Muscle layer of duodenum (tissue), 2 donors: ENCODE measurements at regions not wholly inside any gene's neighbourhood (a gene's known extent, or its start where the extent isn't known, plus 50 kb on each side); places are given as distances from the start of the nearest gene placed in this dataset.
"Not testable (repeated sequence)": the region's sequence is repeated elsewhere in the genome, so short reads cannot be mapped to it uniquely, and the experiment has no call there.

ENCODE experiments used
- H3K27ac ChIP-seq: one replicate; pipeline ENCODE4 v1.7.0; 2013; ENCODE audit warnings: mild to moderate bottlenecking, low read length
- H3K27me3 ChIP-seq: one replicate; pipeline ENCODE4 v1.7.0; 2013; ENCODE audit warnings: low read depth, mild to moderate bottlenecking, control low read depth, low read length
- H3K36me3 ChIP-seq, 2 donors: one replicate each; pipeline ENCODE4 v1.7.0; 2013; ENCODE audit warnings: low read length in 2 of 2, control low read depth in 1 of 2, mild to moderate bottlenecking in 1 of 2; ENCODE audit not compliant: insufficient read depth in 2 of 2, control insufficient read depth in 1 of 2
- H3K4me1 ChIP-seq, 2 donors: one replicate each; pipeline ENCODE4 v1.7.0; 2013; ENCODE audit warnings: low read length in 2 of 2, mild to moderate bottlenecking in 2 of 2, control low read depth in 1 of 2, moderate library complexity in 1 of 2; ENCODE audit not compliant: insufficient read depth in 2 of 2, control insufficient read depth in 1 of 2
- H3K4me3 ChIP-seq, 2 donors: one replicate each; pipeline ENCODE4 v1.7.0; 2013; ENCODE audit warnings: low read length in 2 of 2, low read depth in 1 of 2, mild to moderate bottlenecking in 1 of 2
- H3K9me3 ChIP-seq, 2 donors: one replicate each; pipeline ENCODE4 v1.7.0; 2013; ENCODE audit warnings: low read length in 2 of 2, control low read depth in 1 of 2, mild to moderate bottlenecking in 1 of 2; ENCODE audit not compliant: control insufficient read depth in 1 of 2
- donor health status: healthy.

DNA sequence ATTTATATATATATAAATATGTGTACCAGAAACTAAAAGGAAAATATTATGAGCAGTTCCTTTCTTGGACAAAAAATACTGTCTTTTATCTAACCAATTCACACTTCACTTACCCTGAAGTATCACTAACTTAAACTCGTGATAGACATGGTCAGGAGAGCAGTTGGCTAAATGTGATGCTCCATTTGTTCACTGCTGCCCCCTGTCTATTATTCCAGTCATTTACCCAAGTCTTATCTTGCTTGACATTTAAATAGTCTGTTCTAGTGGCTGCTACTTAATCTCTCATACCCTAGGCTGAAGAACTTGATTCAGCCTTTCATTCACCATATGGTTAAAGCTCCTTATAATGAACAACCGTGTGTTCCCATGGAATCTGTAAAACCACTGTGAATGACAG, 789.6 kb upstream of the EYS start:
- Histone ChIP-seq H3K27ac (no peak overlapping the region), H3K27me3 (no peaks in the 10 kb centered on the region), H3K36me3 (no peaks in the 10 kb centered on the region), H3K9me3 (no peaks in the 10 kb centered on the region), H3K4me1 (no peaks in the 10 kb centered on the region), H3K4me3 (no peak overlapping the region)

DNA sequence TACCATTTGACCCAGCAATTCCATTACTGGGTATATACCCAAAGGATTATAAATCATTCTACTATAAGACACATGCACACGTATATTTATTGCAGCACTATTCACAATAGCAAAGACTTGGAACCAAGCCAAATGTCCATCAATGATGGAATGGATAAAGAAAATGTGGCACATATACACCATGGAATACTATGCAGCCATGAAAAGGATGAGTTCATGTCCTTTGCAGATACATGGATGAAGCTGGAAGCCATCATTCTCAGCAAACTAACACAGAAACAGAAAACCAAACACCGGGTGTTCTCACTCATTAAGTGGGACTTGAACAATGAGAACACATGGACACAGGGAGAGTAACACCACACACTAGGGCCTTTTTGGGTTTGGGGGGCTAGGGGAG, 787.6 kb upstream of the EYS start:
- H3K27ac ChIP-seq, H3K9me3 ChIP-seq, H3K36me3 ChIP-seq, H3K4me1 ChIP-seq, H3K27me3 ChIP-seq, H3K4me3 ChIP-seq: not testable (repeated sequence)

DNA sequence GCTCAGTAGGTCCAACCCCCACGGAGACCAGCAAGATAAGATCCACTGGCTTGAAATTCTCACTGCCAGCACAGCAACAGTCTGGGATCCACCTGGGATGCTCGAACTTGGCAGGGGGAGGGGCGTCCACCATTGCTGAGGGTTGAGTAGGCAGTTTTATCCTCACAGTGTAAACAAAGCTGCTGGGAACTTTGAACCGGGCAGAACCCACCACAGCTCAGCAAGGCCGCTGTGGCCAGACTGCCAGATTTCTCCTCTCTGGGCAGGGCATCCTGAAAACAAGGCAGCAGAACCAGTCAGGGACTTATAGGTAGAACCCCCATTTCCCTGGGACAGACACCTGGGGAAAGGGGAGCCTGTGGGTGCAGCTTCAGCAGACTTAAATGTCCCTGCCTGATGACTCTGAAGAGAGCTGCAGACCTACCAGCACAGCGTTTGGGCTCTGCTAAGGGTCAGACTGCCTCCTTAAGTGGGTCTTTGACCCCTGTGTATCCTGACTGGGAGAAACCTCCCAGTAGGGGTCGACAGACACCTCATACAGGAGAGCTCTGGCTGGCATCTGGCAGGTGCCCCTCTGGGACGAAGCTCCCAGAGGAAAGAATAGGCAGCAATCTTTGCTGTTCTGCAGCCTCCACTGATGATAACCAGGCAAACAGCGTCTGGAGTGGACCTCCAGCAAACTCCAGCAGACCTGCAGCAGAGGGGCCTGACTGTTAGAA, 782.4 kb upstream of the EYS start:
- no peaks in the 10 kb centered on the region for H3K4me1 ChIP-seq
- H3K27ac ChIP-seq, result no peak overlapping the region
- no peak overlapping the region for H3K4me3 ChIP-seq
- H3K9me3 ChIP-seq, result no peaks in the 10 kb centered on the region
- H3K27me3 ChIP-seq, result no peaks in the 10 kb centered on the region
- H3K36me3 ChIP-seq, result no peaks in the 10 kb centered on the region

DNA sequence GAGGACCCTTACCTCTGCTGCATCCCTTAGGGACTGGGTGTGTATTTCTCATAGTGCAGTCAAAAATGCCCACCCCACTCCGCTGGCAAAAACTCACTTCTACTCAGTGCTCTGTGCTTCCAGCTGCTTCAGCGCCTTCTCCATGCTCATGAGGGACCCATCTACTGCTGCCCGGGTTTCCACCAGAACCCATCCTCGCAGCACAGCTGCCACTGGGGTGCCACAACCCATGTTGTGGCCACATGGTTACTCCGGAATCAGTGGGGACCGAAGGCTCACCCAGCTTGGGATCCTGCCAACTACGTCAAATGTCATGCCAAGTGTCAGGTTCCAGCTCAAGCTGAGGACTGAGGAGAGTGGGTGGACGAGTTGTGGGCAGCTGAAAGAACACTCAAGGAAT, 774.2 kb upstream of the EYS start:
- Histone ChIP-seq H3K9me3 (peaks cover 0 to 2% of the 10 kb centered on the region in 2 donors), H3K36me3 (no peaks in the 10 kb centered on the region)

DNA sequence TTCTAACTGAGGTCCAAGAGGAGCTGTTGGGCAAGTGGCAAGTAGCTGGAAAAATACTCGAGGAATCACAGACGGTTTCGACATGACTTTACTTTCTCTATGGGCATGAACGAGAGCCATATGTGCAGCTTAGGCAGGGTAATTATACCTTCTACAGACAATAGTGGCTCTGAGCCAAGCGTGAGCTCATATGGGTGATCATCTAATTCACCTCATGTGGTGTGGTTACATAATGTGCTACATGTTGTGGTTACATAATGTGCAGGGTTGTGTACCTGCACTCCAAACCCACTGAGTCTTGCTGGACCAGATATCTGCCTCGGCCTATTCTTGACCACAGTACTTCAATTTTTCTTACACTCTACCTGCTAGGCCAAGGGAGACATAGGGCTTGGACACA, 771.7 kb upstream of the EYS start:
- Histone ChIP-seq H3K4me1 (no peaks in the 10 kb centered on the region), H3K27ac (no peak overlapping the region), H3K9me3 (peaks cover 0 to 2% of the 10 kb centered on the region in 2 donors), H3K36me3 (no peaks in the 10 kb centered on the region), H3K4me3 (no peak overlapping the region), H3K27me3 (no peaks in the 10 kb centered on the region)

More for the DNA sequence above, 774.2 kb upstream of the EYS start:
- Histone ChIP-seq H3K27ac (no peak overlapping the region), H3K4me3 (no peak overlapping the region), H3K4me1 (no peaks in the 10 kb centered on the region), H3K27me3 (no peaks in the 10 kb centered on the region)

DNA sequence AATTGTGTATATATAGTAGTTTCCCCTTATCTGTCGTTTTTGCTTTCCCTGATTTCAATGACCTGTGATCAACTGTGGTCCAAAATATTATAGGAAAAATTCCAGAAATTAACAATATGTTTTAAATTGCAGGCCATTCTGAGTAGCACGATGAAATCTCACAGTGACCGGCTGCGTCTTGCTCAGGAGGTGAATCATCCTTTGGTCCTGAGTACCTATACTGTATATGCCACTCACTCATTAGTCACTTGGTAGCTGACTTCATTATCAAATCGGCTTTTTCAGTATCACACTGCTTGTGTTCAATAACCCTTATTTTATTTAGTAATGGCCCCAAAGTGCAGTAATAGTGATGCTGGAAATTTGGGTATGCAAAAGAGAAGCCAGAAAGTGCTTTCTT, 728.3 kb upstream of the EYS start:
- Histone ChIP-seq H3K27ac (no peak overlapping the region), H3K9me3 (no peaks in the 10 kb centered on the region), H3K27me3 (no peaks in the 10 kb centered on the region), H3K4me3 (no peak overlapping the region), H3K4me1 (no peaks in the 10 kb centered on the region), H3K36me3 (no peaks in the 10 kb centered on the region)

DNA sequence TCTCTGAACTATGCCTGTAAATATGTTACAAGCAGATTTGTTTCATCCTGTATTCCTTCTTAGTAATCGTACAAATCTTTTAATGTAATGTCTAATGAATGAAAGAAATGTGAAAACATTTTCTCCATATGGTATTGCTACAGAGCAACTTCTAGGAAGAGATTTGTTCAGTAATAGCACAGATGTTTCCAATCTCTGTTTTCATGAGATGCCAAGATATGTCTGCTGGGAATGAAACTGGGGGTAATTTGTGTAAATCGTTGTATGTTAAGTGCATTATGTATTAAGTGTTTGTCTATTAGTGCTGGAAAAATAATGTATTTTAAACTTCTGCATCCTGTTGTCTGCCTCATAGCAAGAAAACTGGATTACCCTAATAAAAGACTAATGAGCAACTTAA, 722.2 kb upstream of the EYS start:
- Histone ChIP-seq H3K4me3 (no peak overlapping the region), H3K4me1 (no peaks in the 10 kb centered on the region), H3K36me3 (no peaks in the 10 kb centered on the region), H3K27me3 (no peaks in the 10 kb centered on the region), H3K27ac (no peak overlapping the region), H3K9me3 (peaks cover 0 to 7% of the 10 kb centered on the region in 2 donors)

DNA sequence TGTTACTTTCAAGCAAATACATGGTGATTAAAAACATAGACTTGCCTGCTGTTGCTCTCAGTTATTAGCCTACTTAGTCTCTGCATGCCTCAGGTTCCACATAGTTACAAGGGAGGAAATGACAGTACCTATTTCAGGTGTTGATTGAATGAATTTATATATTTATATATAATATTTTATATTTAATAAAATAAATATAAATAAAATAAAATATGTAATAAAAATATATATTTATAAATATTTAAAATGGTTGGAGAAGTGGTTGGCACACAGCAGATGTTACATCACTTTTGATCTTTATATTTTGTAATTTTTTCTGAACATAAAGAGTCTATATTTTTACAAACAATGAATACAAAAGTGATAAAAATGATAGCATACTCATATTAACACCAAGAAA, 716.0 kb upstream of the EYS start:
- Histone ChIP-seq H3K9me3 (peaks cover 0 to 3% of the 10 kb centered on the region in 2 donors), H3K36me3 (no peaks in the 10 kb centered on the region), H3K4me1 (no peaks in the 10 kb centered on the region), H3K27ac (no peak overlapping the region), H3K27me3 (no peaks in the 10 kb centered on the region), H3K4me3 (no peak overlapping the region)

DNA sequence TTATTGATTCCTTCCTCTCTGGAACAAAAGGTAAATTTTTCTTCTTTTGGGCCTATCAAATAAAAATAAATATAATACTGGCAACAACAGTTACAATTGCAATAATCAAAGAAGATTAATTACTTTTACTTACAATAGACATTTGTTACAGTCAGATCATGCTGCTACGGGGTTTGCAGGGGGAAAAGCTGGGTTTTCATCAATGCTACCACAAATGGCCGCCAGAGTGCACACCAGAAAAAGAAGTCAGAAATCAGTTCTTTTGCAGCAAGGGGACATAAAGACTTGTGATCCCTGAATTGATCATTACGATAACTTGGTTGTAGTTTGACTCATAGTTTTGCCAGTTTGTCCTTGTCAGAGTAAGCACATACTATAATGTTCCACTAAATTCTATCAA, 714.5 kb upstream of the EYS start:
- Histone ChIP-seq H3K27me3 (no peaks in the 10 kb centered on the region), H3K27ac (no peak overlapping the region), H3K36me3 (no peaks in the 10 kb centered on the region), H3K4me3 (no peak overlapping the region), H3K9me3 (no peaks in the 10 kb centered on the region), H3K4me1 (no peaks in the 10 kb centered on the region)

DNA sequence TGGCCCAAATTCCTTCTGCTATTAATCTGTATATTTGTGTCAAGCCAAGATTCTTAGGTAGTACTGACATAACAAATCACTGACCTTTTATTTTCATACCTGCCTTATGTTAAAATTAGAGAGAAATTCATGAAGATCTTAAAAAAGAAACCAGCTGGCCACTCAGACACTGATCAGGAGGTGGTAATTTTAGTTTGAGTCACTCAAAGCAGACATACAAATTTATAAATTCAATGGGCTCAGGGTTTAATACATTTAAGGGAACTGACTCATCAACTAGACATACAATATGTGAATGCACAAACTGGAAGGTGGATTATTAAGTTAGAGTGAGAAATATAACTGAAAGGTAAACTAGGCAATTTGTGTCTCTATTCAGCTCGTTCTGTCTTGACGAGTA, 711.9 kb upstream of the EYS start:
- H3K4me3 ChIP-seq, result no peak overlapping the region

DNA sequence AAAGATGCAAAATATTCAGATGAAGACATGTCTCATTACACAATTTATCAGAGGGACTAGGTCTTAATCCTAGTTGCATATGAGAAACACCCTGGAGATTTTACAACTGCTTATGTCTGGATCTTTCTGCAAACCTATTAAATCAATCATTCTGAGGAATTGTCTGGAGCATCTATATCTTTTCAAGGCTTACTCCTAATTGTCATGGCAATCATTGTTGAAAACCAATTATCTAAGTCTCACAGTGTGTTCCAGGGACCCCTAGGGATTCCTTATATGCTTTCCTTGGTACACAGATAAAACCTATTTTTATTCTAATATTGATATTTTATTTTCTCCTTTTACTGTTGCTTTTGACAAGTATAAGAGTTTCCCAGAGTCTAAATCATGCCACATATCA, 696.9 kb upstream of the EYS start:
- no peaks in the 10 kb centered on the region for H3K27me3 ChIP-seq

More for the DNA sequence above, 711.9 kb upstream of the EYS start:
- Histone ChIP-seq H3K4me1 (no peaks in the 10 kb centered on the region), H3K27ac (no peak overlapping the region), H3K36me3 (no peaks in the 10 kb centered on the region), H3K27me3 (no peaks in the 10 kb centered on the region), H3K9me3 (no peaks in the 10 kb centered on the region)

DNA sequence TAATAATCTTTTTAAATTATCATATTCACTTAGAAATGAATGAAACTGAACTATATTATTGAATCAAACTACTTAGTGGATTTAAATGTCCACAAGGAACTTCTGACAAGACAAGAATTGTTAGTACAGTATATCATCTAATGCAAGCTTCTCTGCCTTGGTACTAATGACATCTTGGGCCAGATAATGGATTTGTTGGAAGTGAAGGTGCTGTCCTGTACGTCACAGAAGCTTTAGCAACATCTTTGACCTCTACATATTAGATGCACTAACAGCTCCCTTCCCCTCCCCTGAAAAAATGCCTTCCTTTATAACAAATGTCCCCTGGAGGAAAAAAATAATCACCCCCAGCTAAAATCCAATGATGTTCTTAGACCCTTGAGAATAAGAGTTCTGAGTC, 695.8 kb upstream of the EYS start:
- H3K4me3 ChIP-seq, result no peak overlapping the region
- H3K4me1 ChIP-seq, result no peaks in the 10 kb centered on the region
- H3K27ac ChIP-seq, result no peak overlapping the region
- H3K36me3 ChIP-seq, result no peaks in the 10 kb centered on the region
- no peaks in the 10 kb centered on the region for H3K9me3 ChIP-seq
- no peaks in the 10 kb centered on the region for H3K27me3 ChIP-seq

More for the DNA sequence above, 696.9 kb upstream of the EYS start:
- Histone ChIP-seq H3K4me1 (no peaks in the 10 kb centered on the region), H3K9me3 (no peaks in the 10 kb centered on the region), H3K4me3 (no peak overlapping the region), H3K27ac (no peak overlapping the region), H3K36me3 (no peaks in the 10 kb centered on the region)
